CD14-positive monocyte (primary cell): ENCODE measurements at regions not wholly inside any gene's neighbourhood (a gene's known extent, or its start where the extent isn't known, plus 50 kb on each side); places are given as distances from the start of the nearest gene placed in this dataset.

Experiments
- DNase-seq, 3 donors: peaks; one replicate each; pipeline ENCODE4 v3.0.0-alpha.2; 2011 to 2022
- H2AFZ ChIP-seq: 2 replicates; pipeline ENCODE4 v1.6.0; 2012; ENCODE audit warnings: mild to moderate bottlenecking, low read depth, low read length, inconsistent platforms; ENCODE audit not compliant: insufficient read depth, poor library complexity, severe bottlenecking
- H3K27ac ChIP-seq, 2 donors: 1 replicate in 1 of 2; 2 replicates in 1 of 2; pipeline ENCODE4 v1.5.1; 2012 to 2013; ENCODE audit warnings: low read length in 2 of 2, control low read depth in 1 of 2, inconsistent platforms in 1 of 2, low read depth in 1 of 2, mild to moderate bottlenecking in 1 of 2
- H3K27me3 ChIP-seq, 2 donors: one replicate each; pipeline versions ENCODE4 v1.6.0 to v1.6.1; 2011 to 2013; ENCODE audit warnings: low read length in 2 of 2; ENCODE audit not compliant: control insufficient read depth in 2 of 2, insufficient read depth in 2 of 2
- H3K36me3 ChIP-seq, 2 donors: replicated peaks in 1 of 2; 1 replicate in 1 of 2; 2 replicates in 1 of 2; pipeline versions ENCODE4 v1.5.1 to v1.6.1; 2012 to 2013; ENCODE audit warnings: low read length in 2 of 2, control low read depth in 1 of 2, inconsistent platforms in 1 of 2, mild to moderate bottlenecking in 1 of 2; ENCODE audit not compliant: insufficient read depth in 2 of 2, control insufficient read depth in 1 of 2
- H3K4me1 ChIP-seq, 2 donors: 1 replicate in 1 of 2; 2 replicates in 1 of 2; pipeline versions ENCODE4 v1.5.1 to v1.6.1; 2012 to 2013; ENCODE audit warnings: low read length in 2 of 2, control low read depth in 1 of 2, inconsistent platforms in 1 of 2, mild to moderate bottlenecking in 1 of 2, moderate library complexity in 1 of 2; ENCODE audit not compliant: insufficient read depth in 2 of 2, control insufficient read depth in 1 of 2
- H3K4me2 ChIP-seq: replicated peaks from 2 replicates; pipeline ENCODE3; 2012; ENCODE audit warnings: low read length, moderate library complexity, mild to moderate bottlenecking; ENCODE audit not compliant: poor library complexity, severe bottlenecking; ENCODE audit errors: extremely low read depth
- H3K4me3 ChIP-seq, 3 experiments: fragments of 200-600 bp in 1 of 3; sonication (generic) in 1 of 3; replicated peaks in 1 of 3; 1 replicate in 2 of 3; 2 replicates in 1 of 3; pipeline ENCODE4 v1.5.1; 2011 to 2013; ENCODE audit warnings: low read length in 3 of 3, mild to moderate bottlenecking in 3 of 3, control low read depth in 2 of 3, low read depth in 2 of 3, inconsistent platforms in 1 of 3, moderate library complexity in 1 of 3
- H3K79me2 ChIP-seq: 2 replicates; pipeline ENCODE4 v1.6.0; 2012; ENCODE audit warnings: mild to moderate bottlenecking, control low read depth, inconsistent platforms, low read length, moderate library complexity; ENCODE audit not compliant: insufficient read depth
- H3K9ac ChIP-seq: 2 replicates; pipeline ENCODE4 v1.6.0; 2017; ENCODE audit warnings: low read length, mild to moderate bottlenecking; ENCODE audit not compliant: insufficient read depth, poor library complexity, severe bottlenecking
- H3K9me3 ChIP-seq, 2 donors: replicated peaks in 1 of 2; 1 replicate in 1 of 2; 2 replicates in 1 of 2; pipeline versions ENCODE4 v1.5.1 to v1.6.1; 2012 to 2013; ENCODE audit warnings: low read length in 2 of 2, control low read depth in 1 of 2; ENCODE audit not compliant: control insufficient read depth in 1 of 2, insufficient read depth in 1 of 2
- H4K20me1 ChIP-seq: 2 replicates; pipeline ENCODE4 v1.6.0; 2012; ENCODE audit warnings: mild to moderate bottlenecking, low read length, control low read depth, moderate library complexity; ENCODE audit not compliant: insufficient read depth
- H3K27ac Mint-ChIP-seq, 7 donors: one replicate each; pipeline ENCODE4 v1.8.0; 2020; ENCODE audit warnings: mild to moderate bottlenecking in 7 of 7, mixed read lengths in 7 of 7, moderate library complexity in 6 of 7, inconsistent platforms in 2 of 7
- H3K27me3 Mint-ChIP-seq, 3 donors: one replicate each; pipeline ENCODE4 v1.8.0; 2021 to 2022; ENCODE audit warnings: low read depth in 3 of 3, mild to moderate bottlenecking in 3 of 3, mixed read lengths in 3 of 3, moderate library complexity in 3 of 3, inconsistent platforms in 1 of 3
- H3K36me3 Mint-ChIP-seq, 2 donors: one replicate each; pipeline ENCODE4 v1.8.0; 2020; ENCODE audit warnings: mixed read lengths in 2 of 2, inconsistent platforms in 1 of 2, mild to moderate bottlenecking in 1 of 2
- H3K4me1 Mint-ChIP-seq: one replicate; pipeline ENCODE4 v1.8.0; 2020; ENCODE audit warnings: mild to moderate bottlenecking, mixed read lengths
- H3K4me3 Mint-ChIP-seq, 2 donors: one replicate each; pipeline ENCODE4 v1.8.0; 2020; ENCODE audit warnings: mild to moderate bottlenecking in 2 of 2, mixed read lengths in 2 of 2, moderate library complexity in 1 of 2
- H3K9me3 Mint-ChIP-seq, 7 donors: one replicate each; pipeline ENCODE4 v1.8.0; 2020 to 2022; ENCODE audit warnings: mixed read lengths in 7 of 7, mild to moderate bottlenecking in 6 of 7, moderate library complexity in 6 of 7, inconsistent platforms in 2 of 7
- WGBS: methylation state at CpG from one replicate; pipeline ENCODE4 v1.1.5; 2013; ENCODE audit warnings: missing lambda C conversion rate; ENCODE audit not compliant: insufficient coverage; 5-methylcytosine and 5-hydroxymethylcytosine counted together
- intact Hi-C, 2 donors: fragments of 100-400 bp; cut with micrococcal nuclease; formaldehyde crosslinking; loops; one replicate each; pipeline versions ENCODE4 v1.15.0 to v1.15.1; 2023
- TF ChIP-seq, protein P1 (sequence below): fragments of 200-600 bp; IDR thresholded peaks from one replicate; pipeline ENCODE4 v1.8.0; 2022; ENCODE audit warnings: antibody characterized with exemption, mild to moderate bottlenecking

- TF ChIP-seq, protein P1, sequence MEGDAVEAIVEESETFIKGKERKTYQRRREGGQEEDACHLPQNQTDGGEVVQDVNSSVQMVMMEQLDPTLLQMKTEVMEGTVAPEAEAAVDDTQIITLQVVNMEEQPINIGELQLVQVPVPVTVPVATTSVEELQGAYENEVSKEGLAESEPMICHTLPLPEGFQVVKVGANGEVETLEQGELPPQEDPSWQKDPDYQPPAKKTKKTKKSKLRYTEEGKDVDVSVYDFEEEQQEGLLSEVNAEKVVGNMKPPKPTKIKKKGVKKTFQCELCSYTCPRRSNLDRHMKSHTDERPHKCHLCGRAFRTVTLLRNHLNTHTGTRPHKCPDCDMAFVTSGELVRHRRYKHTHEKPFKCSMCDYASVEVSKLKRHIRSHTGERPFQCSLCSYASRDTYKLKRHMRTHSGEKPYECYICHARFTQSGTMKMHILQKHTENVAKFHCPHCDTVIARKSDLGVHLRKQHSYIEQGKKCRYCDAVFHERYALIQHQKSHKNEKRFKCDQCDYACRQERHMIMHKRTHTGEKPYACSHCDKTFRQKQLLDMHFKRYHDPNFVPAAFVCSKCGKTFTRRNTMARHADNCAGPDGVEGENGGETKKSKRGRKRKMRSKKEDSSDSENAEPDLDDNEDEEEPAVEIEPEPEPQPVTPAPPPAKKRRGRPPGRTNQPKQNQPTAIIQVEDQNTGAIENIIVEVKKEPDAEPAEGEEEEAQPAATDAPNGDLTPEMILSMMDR: no peak
- DNase-seq: no peak
- Mint-ChIP-seq H3K9me3 (no peaks in the 10 kb centered on the region), H3K4me1 (no peaks in the 10 kb centered on the region), H3K36me3 (no peaks in the 10 kb centered on the region), H3K4me3 (no peak overlapping the region), H3K27me3 (no peaks in the 10 kb centered on the region), H3K27ac (no peak overlapping the region)
- intact Hi-C loops: no loop called here
- Histone ChIP-seq H3K27me3 (no peaks in the 10 kb centered on the region), H3K27ac (no peak overlapping the region), H3K4me1 (no peaks in the 10 kb centered on the region), H3K4me3 (no peak overlapping the region), H3K9ac (no peak overlapping the region), H3K9me3 (no peaks in the 10 kb centered on the region), H3K4me2 (no peak overlapping the region), H2AFZ (no peak overlapping the region), H3K36me3 (no peaks in the 10 kb centered on the region), H3K79me2 (no peaks in the 10 kb centered on the region), H4K20me1 (no peaks in the 10 kb centered on the region)
- 75% methylated on average over 1 of the region's 2 CpGs for WGBS
These were observed 584.4 kb upstream of the ACO1 start for GRCh38 chr9:31799953-31800609.

DNA sequence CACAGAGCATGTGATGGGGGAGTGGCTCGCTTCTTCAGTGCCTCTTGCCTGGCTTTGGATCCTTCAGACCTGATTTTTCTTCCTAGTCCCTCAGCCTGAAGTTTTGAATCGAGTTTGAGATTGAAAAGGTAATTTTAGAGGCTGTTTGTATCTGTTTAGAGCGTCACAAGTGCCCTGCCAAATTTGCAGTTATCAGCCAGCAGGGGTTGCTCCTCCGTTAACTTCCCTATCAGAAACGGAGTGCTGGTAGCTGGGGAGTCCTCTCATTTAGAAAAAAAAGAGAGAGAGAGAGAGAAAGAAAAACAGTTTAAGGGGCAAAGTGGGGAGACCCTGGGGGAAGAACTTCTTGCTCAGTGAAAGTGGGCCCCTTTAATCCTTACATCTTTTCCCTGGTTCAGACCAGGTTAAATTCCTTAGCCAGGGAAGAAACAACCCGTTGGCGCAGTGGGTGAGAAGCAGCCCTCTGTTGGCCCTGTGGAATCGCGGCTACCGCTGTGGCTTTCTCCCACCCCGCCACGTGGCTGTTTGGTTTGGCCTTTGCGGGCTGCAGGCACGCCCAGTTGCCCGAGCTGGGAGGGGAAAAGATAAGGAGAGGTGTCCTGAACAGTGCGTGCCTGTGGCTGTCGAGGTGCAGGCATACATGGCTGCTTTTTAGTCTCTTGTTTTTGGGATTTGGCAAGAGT lies 576.7 kb upstream of the ACO1 start:
- Histone ChIP-seq H3K27ac (no peak overlapping the region), H3K9me3 (no peaks in the 10 kb centered on the region), H3K4me2 (no peak overlapping the region), H3K4me3 (no peak overlapping the region), H3K4me1 (no peaks in the 10 kb centered on the region), H3K9ac (no peak overlapping the region), H3K79me2 (no peaks in the 10 kb centered on the region), H3K36me3 (no peaks in the 10 kb centered on the region), H4K20me1 (no peaks in the 10 kb centered on the region), H2AFZ (no peak overlapping the region), H3K27me3 (no peaks in the 10 kb centered on the region)
- H3K27me3 Mint-ChIP-seq: peaks cover 5 to 7% (median 6%) of the 10 kb centered on the region in 3 donors
- WGBS: 88% methylated on average over 12 of the region's 17 CpGs
- H3K9me3 Mint-ChIP-seq: peaks cover 0 to 5% (median 0%) of the 10 kb centered on the region in 7 donors
- intact Hi-C loops: no loop called here
- TF ChIP-seq, protein P1: no peak
- H3K4me1 Mint-ChIP-seq: no peaks in the 10 kb centered on the region
- H3K4me3 Mint-ChIP-seq: no peak overlapping the region
- DNase-seq: no peak
- no peaks in the 10 kb centered on the region for H3K36me3 Mint-ChIP-seq
- H3K27ac Mint-ChIP-seq: no peak overlapping the region
